ENCODE measurements at regions not wholly inside any gene's neighbourhood (a gene's known extent, or its start where the extent isn't known, plus 50 kb on each side); places are given as distances from the start of the nearest gene placed in this dataset.
"Not testable (repeated sequence)": the region's sequence is repeated elsewhere in the genome, so short reads cannot be mapped to it uniquely, and the experiment has no call there.

GRCh38 chr1:170377896-170378634, 153.9 kb upstream of the GORAB start:
- ATAC-seq (no peak), DNase-seq (ENCODE audit: low spot score in 2 of 2) (no peak)
- Mint-ChIP-seq H3K9me3 (peaks cover 0 to 6% of the 10 kb centered on the region in 2 donors), H3K36me3 (no peaks in the 10 kb centered on the region), H3K27ac (no peak overlapping the region)

- DNase-seq (ENCODE audit: low spot score in 2 of 2), result no peak
- no peak for ATAC-seq
- Mint-ChIP-seq H3K27ac (no peak overlapping the region), H3K9me3 (no peaks in the 10 kb centered on the region), H3K36me3 (no peaks in the 10 kb centered on the region)
Measured at GRCh38 chr1:170385750-170386149, 146.2 kb upstream of the GORAB start.

GRCh38 chr1:170388489-170388888, 143.5 kb upstream of the GORAB start:
- ATAC-seq (no peak), DNase-seq (ENCODE audit: low spot score in 2 of 2) (no peak)
- Mint-ChIP-seq H3K9me3 (no peaks in the 10 kb centered on the region), H3K27ac (no peak overlapping the region), H3K36me3 (no peaks in the 10 kb centered on the region)

- no peak overlapping the region for H3K27ac Mint-ChIP-seq
- H3K9me3 Mint-ChIP-seq, result peaks cover 4 to 7% of the 10 kb centered on the region in 2 donors
- no peaks in the 10 kb centered on the region for H3K36me3 Mint-ChIP-seq
- no peak for DNase-seq (ENCODE audit: low spot score in 2 of 2)
- ATAC-seq, result no peak
Measured at GRCh38 chr1:170395149-170395548, 136.8 kb upstream of the GORAB start.

- ATAC-seq, result no peak
- peaks cover 4 to 7% of the 10 kb centered on the region in 2 donors for H3K9me3 Mint-ChIP-seq
- DNase-seq (ENCODE audit: low spot score in 2 of 2), result no peak
- no peaks in the 10 kb centered on the region for H3K36me3 Mint-ChIP-seq
- H3K27ac Mint-ChIP-seq, result no peak overlapping the region
Measured at GRCh38 chr1:170397061-170397460, 134.9 kb upstream of the GORAB start.

- no peaks in the 10 kb centered on the region for H3K36me3 Mint-ChIP-seq
- H3K9me3 Mint-ChIP-seq, result no peaks in the 10 kb centered on the region
- ATAC-seq (no peak), DNase-seq (ENCODE audit: low spot score in 2 of 2) (no peak)
- H3K27ac Mint-ChIP-seq, result no peak overlapping the region
Measured at GRCh38 chr1:170402476-170403311, 129.3 kb upstream of the GORAB start.

GRCh38 chr1:170407138-170407537, 124.8 kb upstream of the GORAB start:
- ATAC-seq (no peak), DNase-seq (ENCODE audit: low spot score in 2 of 2) (no peak)
- Mint-ChIP-seq H3K36me3 (no peaks in the 10 kb centered on the region), H3K27ac (no peak overlapping the region), H3K9me3 (no peaks in the 10 kb centered on the region)

- Mint-ChIP-seq H3K36me3 (no peaks in the 10 kb centered on the region), H3K27ac (no peak overlapping the region), H3K9me3 (no peaks in the 10 kb centered on the region)
- ATAC-seq, result no peak
- no peak for DNase-seq (ENCODE audit: low spot score in 2 of 2)
Measured at GRCh38 chr1:170407581-170407980, 124.4 kb upstream of the GORAB start.

GRCh38 chr1:170410401-170411166, 121.4 kb upstream of the GORAB start:
- H3K9me3 Mint-ChIP-seq, result no peaks in the 10 kb centered on the region
- no peak for ATAC-seq
- H3K36me3 Mint-ChIP-seq, result no peaks in the 10 kb centered on the region
- no peak for DNase-seq (ENCODE audit: low spot score in 2 of 2)
- no peak overlapping the region for H3K27ac Mint-ChIP-seq

- DNase-seq (ENCODE audit: low spot score in 2 of 2) (no peak), ATAC-seq (no peak)
- Mint-ChIP-seq H3K9me3 (peaks cover 12 to 17% of the 10 kb centered on the region in 2 donors), H3K36me3 (no peaks in the 10 kb centered on the region), H3K27ac (no peak overlapping the region)
Measured at GRCh38 chr1:170414989-170415709, 116.8 kb upstream of the GORAB start.

- peaks cover 13 to 17% of the 10 kb centered on the region in 2 donors for H3K9me3 Mint-ChIP-seq
- H3K36me3 Mint-ChIP-seq, result no peaks in the 10 kb centered on the region
- ATAC-seq (no peak), DNase-seq (ENCODE audit: low spot score in 2 of 2) (no peak)
- no peak overlapping the region for H3K27ac Mint-ChIP-seq
Measured at GRCh38 chr1:170415710-170416372, 116.1 kb upstream of the GORAB start.

- ATAC-seq, result no peak
Measured at GRCh38 chr1:170424346-170424745, 107.6 kb upstream of the GORAB start.

GRCh38 chr1:170426596-170426995, 105.4 kb upstream of the GORAB start:
- Mint-ChIP-seq H3K36me3 (no peaks in the 10 kb centered on the region), H3K9me3 (peaks cover 0 to 4% of the 10 kb centered on the region in 2 donors), H3K27ac (no peak overlapping the region)
- ATAC-seq (no peak), DNase-seq (ENCODE audit: low spot score in 2 of 2) (no peak)

More at GRCh38 chr1:170424346-170424745, 107.6 kb upstream of the GORAB start:
- H3K27ac Mint-ChIP-seq, result no peak overlapping the region
- H3K9me3 Mint-ChIP-seq, result peaks cover 4 to 9% of the 10 kb centered on the region in 2 donors
- no peaks in the 10 kb centered on the region for H3K36me3 Mint-ChIP-seq
- DNase-seq (ENCODE audit: low spot score in 2 of 2), result no peak

GRCh38 chr1:170427002-170427401, 105.0 kb upstream of the GORAB start:
- not testable (repeated sequence) for H3K36me3 Mint-ChIP-seq; H3K27ac Mint-ChIP-seq; ATAC-seq; H3K9me3 Mint-ChIP-seq; DNase-seq (ENCODE audit: low spot score in 2 of 2)

- ATAC-seq (no peak), DNase-seq (ENCODE audit: low spot score in 2 of 2) (no peak)
- Mint-ChIP-seq H3K27ac (no peak overlapping the region), H3K36me3 (no peaks in the 10 kb centered on the region), H3K9me3 (no peaks in the 10 kb centered on the region)
Measured at GRCh38 chr1:170436928-170437327, 95.0 kb upstream of the GORAB start.

GRCh38 chr1:170445096-170445495, 86.9 kb upstream of the GORAB start:
- Mint-ChIP-seq H3K27ac (no peak overlapping the region), H3K9me3 (no peaks in the 10 kb centered on the region), H3K36me3 (no peaks in the 10 kb centered on the region)
- no peak for DNase-seq (ENCODE audit: low spot score in 2 of 2)
- no peak for ATAC-seq
